PC-9 (cell line): ENCODE measurements at regions not wholly inside any gene's neighbourhood (a gene's known extent, or its start where the extent isn't known, plus 50 kb on each side); places are given as distances from the start of the nearest gene placed in this dataset.

Source experiments
- CTCF ChIP-seq: fragments of 200-600 bp; sonication (generic); conservative IDR thresholded peaks from 2 replicates; pipeline ENCODE4 v1.6.1; 2017; ENCODE audit warnings: mixed run types, antibody characterized with exemption, mild to moderate bottlenecking, moderate library complexity
- EZH2 ChIP-seq: fragments of 200-600 bp; sonication (generic); IDR thresholded peaks from 2 replicates; pipeline ENCODE4 v1.8.0; 2017; ENCODE audit warnings: antibody characterized with exemption, low read depth

- no peak for TF ChIP-seq CTCF
- no peak for TF ChIP-seq EZH2
Observed at GRCh38 chr6:164827537-164827936, 481.9 kb downstream of the C6orf118 start.
